CD14-positive monocyte (primary cell): ENCODE measurements at regions not wholly inside any gene's neighbourhood (a gene's known extent, or its start where the extent isn't known, plus 50 kb on each side); places are given as distances from the start of the nearest gene placed in this dataset.
A peak's percentile ranks its signal among the peaks of the same experiment; 100 is the strongest.

Source experiments
- DNase-seq, 3 donors: peaks; one replicate each; pipeline ENCODE4 v3.0.0-alpha.2; 2011 to 2022
- H2AFZ ChIP-seq: 2 replicates; pipeline ENCODE4 v1.6.0; 2012; ENCODE audit warnings: mild to moderate bottlenecking, low read depth, low read length, inconsistent platforms; ENCODE audit not compliant: insufficient read depth, poor library complexity, severe bottlenecking
- H3K27ac ChIP-seq, 2 donors: 1 replicate in 1 of 2; 2 replicates in 1 of 2; pipeline ENCODE4 v1.5.1; 2012 to 2013; ENCODE audit warnings: low read length in 2 of 2, control low read depth in 1 of 2, inconsistent platforms in 1 of 2, low read depth in 1 of 2, mild to moderate bottlenecking in 1 of 2
- H3K27me3 ChIP-seq, 2 donors: one replicate each; pipeline versions ENCODE4 v1.6.0 to v1.6.1; 2011 to 2013; ENCODE audit warnings: low read length in 2 of 2; ENCODE audit not compliant: control insufficient read depth in 2 of 2, insufficient read depth in 2 of 2
- H3K36me3 ChIP-seq, 2 donors: replicated peaks in 1 of 2; 1 replicate in 1 of 2; 2 replicates in 1 of 2; pipeline versions ENCODE4 v1.5.1 to v1.6.1; 2012 to 2013; ENCODE audit warnings: low read length in 2 of 2, control low read depth in 1 of 2, inconsistent platforms in 1 of 2, mild to moderate bottlenecking in 1 of 2; ENCODE audit not compliant: insufficient read depth in 2 of 2, control insufficient read depth in 1 of 2
- H3K4me1 ChIP-seq, 2 donors: 1 replicate in 1 of 2; 2 replicates in 1 of 2; pipeline versions ENCODE4 v1.5.1 to v1.6.1; 2012 to 2013; ENCODE audit warnings: low read length in 2 of 2, control low read depth in 1 of 2, inconsistent platforms in 1 of 2, mild to moderate bottlenecking in 1 of 2, moderate library complexity in 1 of 2; ENCODE audit not compliant: insufficient read depth in 2 of 2, control insufficient read depth in 1 of 2
- H3K4me2 ChIP-seq: replicated peaks from 2 replicates; pipeline ENCODE3; 2012; ENCODE audit warnings: low read length, moderate library complexity, mild to moderate bottlenecking; ENCODE audit not compliant: poor library complexity, severe bottlenecking; ENCODE audit errors: extremely low read depth
- H3K4me3 ChIP-seq, 3 experiments: fragments of 200-600 bp in 1 of 3; sonication (generic) in 1 of 3; replicated peaks in 1 of 3; 1 replicate in 2 of 3; 2 replicates in 1 of 3; pipeline ENCODE4 v1.5.1; 2011 to 2013; ENCODE audit warnings: low read length in 3 of 3, mild to moderate bottlenecking in 3 of 3, control low read depth in 2 of 3, low read depth in 2 of 3, inconsistent platforms in 1 of 3, moderate library complexity in 1 of 3
- H3K79me2 ChIP-seq: 2 replicates; pipeline ENCODE4 v1.6.0; 2012; ENCODE audit warnings: mild to moderate bottlenecking, control low read depth, inconsistent platforms, low read length, moderate library complexity; ENCODE audit not compliant: insufficient read depth
- H3K9ac ChIP-seq: 2 replicates; pipeline ENCODE4 v1.6.0; 2017; ENCODE audit warnings: low read length, mild to moderate bottlenecking; ENCODE audit not compliant: insufficient read depth, poor library complexity, severe bottlenecking
- H3K9me3 ChIP-seq, 2 donors: replicated peaks in 1 of 2; 1 replicate in 1 of 2; 2 replicates in 1 of 2; pipeline versions ENCODE4 v1.5.1 to v1.6.1; 2012 to 2013; ENCODE audit warnings: low read length in 2 of 2, control low read depth in 1 of 2; ENCODE audit not compliant: control insufficient read depth in 1 of 2, insufficient read depth in 1 of 2
- H4K20me1 ChIP-seq: 2 replicates; pipeline ENCODE4 v1.6.0; 2012; ENCODE audit warnings: mild to moderate bottlenecking, low read length, control low read depth, moderate library complexity; ENCODE audit not compliant: insufficient read depth
- H3K27ac Mint-ChIP-seq, 7 donors: one replicate each; pipeline ENCODE4 v1.8.0; 2020; ENCODE audit warnings: mild to moderate bottlenecking in 7 of 7, mixed read lengths in 7 of 7, moderate library complexity in 6 of 7, inconsistent platforms in 2 of 7
- H3K27me3 Mint-ChIP-seq, 3 donors: one replicate each; pipeline ENCODE4 v1.8.0; 2021 to 2022; ENCODE audit warnings: low read depth in 3 of 3, mild to moderate bottlenecking in 3 of 3, mixed read lengths in 3 of 3, moderate library complexity in 3 of 3, inconsistent platforms in 1 of 3
- H3K36me3 Mint-ChIP-seq, 2 donors: one replicate each; pipeline ENCODE4 v1.8.0; 2020; ENCODE audit warnings: mixed read lengths in 2 of 2, inconsistent platforms in 1 of 2, mild to moderate bottlenecking in 1 of 2
- H3K4me1 Mint-ChIP-seq: one replicate; pipeline ENCODE4 v1.8.0; 2020; ENCODE audit warnings: mild to moderate bottlenecking, mixed read lengths
- H3K4me3 Mint-ChIP-seq, 2 donors: one replicate each; pipeline ENCODE4 v1.8.0; 2020; ENCODE audit warnings: mild to moderate bottlenecking in 2 of 2, mixed read lengths in 2 of 2, moderate library complexity in 1 of 2
- H3K9me3 Mint-ChIP-seq, 7 donors: one replicate each; pipeline ENCODE4 v1.8.0; 2020 to 2022; ENCODE audit warnings: mixed read lengths in 7 of 7, mild to moderate bottlenecking in 6 of 7, moderate library complexity in 6 of 7, inconsistent platforms in 2 of 7
- CTCF ChIP-seq: fragments of 200-600 bp; IDR thresholded peaks from one replicate; pipeline ENCODE4 v1.8.0; 2022; ENCODE audit warnings: antibody characterized with exemption, mild to moderate bottlenecking
- WGBS: methylation state at CpG from one replicate; pipeline ENCODE4 v1.1.5; 2013; ENCODE audit warnings: missing lambda C conversion rate; ENCODE audit not compliant: insufficient coverage; 5-methylcytosine and 5-hydroxymethylcytosine counted together
- intact Hi-C, 2 donors: fragments of 100-400 bp; cut with micrococcal nuclease; formaldehyde crosslinking; loops; one replicate each; pipeline versions ENCODE4 v1.15.0 to v1.15.1; 2023

- Histone ChIP-seq H3K36me3 (no peaks in the 10 kb centered on the region), H3K4me2 (no peak overlapping the region), H3K9ac (no peak overlapping the region), H3K4me1 (peaks cover 8 to 11% of the 10 kb centered on the region in 2 donors), H3K9me3 (peaks cover under 1 to 2% of the 10 kb centered on the region in 2 donors), H3K27me3 (no peaks in the 10 kb centered on the region), H3K4me3 (no peak overlapping the region), H2AFZ (no peak overlapping the region), H3K79me2 (no peaks in the 10 kb centered on the region), H3K27ac (no peak overlapping the region), H4K20me1 (no peaks in the 10 kb centered on the region)
- TF ChIP-seq CTCF, result no peak
- peak overlapping the region in 1 of 2 donors; percentile 4 for H3K4me3 Mint-ChIP-seq
- H3K4me1 Mint-ChIP-seq, result peaks cover 14% of the 10 kb centered on the region
- H3K36me3 Mint-ChIP-seq, result no peaks in the 10 kb centered on the region
- 70% methylated on average over 5 of the region's 5 CpGs for WGBS
- no peak overlapping the region for H3K27ac Mint-ChIP-seq
- DNase-seq, result no peak
- intact Hi-C loops, result no loop called here
- peaks cover 1 to 4% (median 2%) of the 10 kb centered on the region in 3 donors for H3K27me3 Mint-ChIP-seq
- H3K9me3 Mint-ChIP-seq, result peaks cover under 1 to 10% (median 3%) of the 10 kb centered on the region in 7 donors
These were observed 85.5 kb upstream of the ATP1A1 start for GRCh38 chr1:116287341-116288200.

DNA sequence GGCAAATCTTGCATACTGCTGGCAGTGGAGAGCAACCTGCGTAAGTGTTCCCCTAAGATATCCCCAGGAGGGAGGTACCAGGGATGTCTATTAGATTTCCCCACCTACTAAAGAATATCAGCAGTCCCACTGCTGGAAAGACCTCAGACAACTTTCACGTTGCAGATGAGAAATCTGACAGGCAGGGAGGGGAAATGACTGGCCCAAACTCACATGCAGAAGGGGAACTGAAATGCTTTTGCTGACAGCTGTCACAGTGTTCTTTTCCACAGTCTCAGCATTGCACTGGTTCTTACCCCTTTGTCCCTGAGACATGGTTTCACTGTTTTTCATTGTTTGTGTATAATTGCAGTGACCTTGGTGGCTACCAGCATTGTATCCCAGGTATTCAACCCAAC, 84.8 kb upstream of the ATP1A1 start:
- H3K36me3 Mint-ChIP-seq, result no peaks in the 10 kb centered on the region
- DNase-seq, result peak in 2 of 3 donors; percentile 6 to 22
- H2AFZ ChIP-seq, result no peak overlapping the region
- H3K4me3 Mint-ChIP-seq, result no peak overlapping the region
- H4K20me1 ChIP-seq, result no peaks in the 10 kb centered on the region
- intact Hi-C loops, result no loop called here
- H3K4me3 ChIP-seq, result no peak overlapping the region
- H3K79me2 ChIP-seq, result no peaks in the 10 kb centered on the region
- H3K4me2 ChIP-seq, result no peak overlapping the region
- H3K27ac ChIP-seq, result no peak overlapping the region
- H3K4me1 Mint-ChIP-seq, result peaks cover 14% of the 10 kb centered on the region
- H3K27ac Mint-ChIP-seq, result peak overlapping the region in 4 of 7 donors; percentile 22 to 34 (median 29)
- H3K9ac ChIP-seq, result no peak overlapping the region
- H3K27me3 ChIP-seq, result no peaks in the 10 kb centered on the region
- 42% methylated on average over 2 of the region's 2 CpGs for WGBS
- H3K9me3 ChIP-seq, result no peaks in the 10 kb centered on the region
- H3K9me3 Mint-ChIP-seq, result peaks cover 0 to 6% (median 0%) of the 10 kb centered on the region in 7 donors
- H3K4me1 ChIP-seq, result peaks cover 8 to 11% of the 10 kb centered on the region in 2 donors
- TF ChIP-seq CTCF, result no peak
- H3K36me3 ChIP-seq, result no peaks in the 10 kb centered on the region
- peaks cover under 1 to 4% (median 2%) of the 10 kb centered on the region in 3 donors for H3K27me3 Mint-ChIP-seq
